K562 (cell line): ENCODE measurements at regions not wholly inside any gene's neighbourhood (a gene's known extent, or its start where the extent isn't known, plus 50 kb on each side); places are given as distances from the start of the nearest gene placed in this dataset.

Experiments
- ARID2 ChIP-seq: fragments of 450-650 bp; IDR thresholded peaks from 2 replicates; pipeline ENCODE4 v1.6.1; 2017; ENCODE audit warnings: antibody characterized with exemption, mild to moderate bottlenecking
- CBX1 ChIP-seq: sonication (generic); IDR thresholded peaks from 2 replicates; pipeline ENCODE4 v1.6.1; 2016; ENCODE audit warnings: antibody characterized with exemption, low read depth, mild to moderate bottlenecking
- EP300 ChIP-seq: IDR thresholded peaks from 2 replicates; pipeline ENCODE4 v1.6.1; 2012; ENCODE audit warnings: low read length, improper control_type of control experiment
- IRF2 ChIP-seq: sonication (generic); formaldehyde crosslinking; IDR thresholded peaks from 2 replicates; pipeline ENCODE4 v1.8.1; 2022; ENCODE audit warnings: mild to moderate bottlenecking, missing genetic modification reagents
- LCOR ChIP-seq: sonication (generic); formaldehyde crosslinking; IDR thresholded peaks from 2 replicates; pipeline ENCODE4 v1.8.0; 2022; ENCODE audit warnings: mild to moderate bottlenecking, missing genetic modification reagents
- RBM34 ChIP-seq: fragments of 200-400 bp; formaldehyde crosslinking; IDR thresholded peaks from 2 replicates; pipeline ENCODE4 v1.6.1; 2018; ENCODE audit warnings: low read length, borderline replicate concordance; ENCODE audit not compliant: insufficient read depth
- SMAD4 ChIP-seq: fragments of 250-450 bp; sonication (Bioruptor Pico); conservative IDR thresholded peaks from 2 replicates; pipeline ENCODE4 v1.8.0; 2021; ENCODE audit warnings: inconsistent platforms, mild to moderate bottlenecking, moderate library complexity
- SMC3 ChIP-seq: conservative IDR thresholded peaks from 2 replicates; pipeline ENCODE4 v1.6.1; 2011; ENCODE audit warnings: low read depth, low read length, improper control_type of control experiment; ENCODE audit not compliant: insufficient read depth
- ZFP1 ChIP-seq: fragments of 450-650 bp; formaldehyde crosslinking; IDR thresholded peaks from 2 replicates; pipeline ENCODE4 v1.4.0; 2020; ENCODE audit warnings: mild to moderate bottlenecking, mixed read lengths
- ZNF785 ChIP-seq: fragments of 250-450 bp; sonication (Bioruptor Pico); IDR thresholded peaks from 2 replicates; pipeline ENCODE4 v1.4.0; 2020; ENCODE audit warnings: mild to moderate bottlenecking
- TF ChIP-seq, protein P1 (sequence below), 3 experiments: IDR thresholded peaks in 2 of 3; conservative IDR thresholded peaks in 1 of 3; 2 replicates each; pipeline ENCODE4 v1.5.1; 2011 to 2012; ENCODE audit warnings: low read length in 3 of 3, mild to moderate bottlenecking in 3 of 3, control low read depth in 2 of 3, improper control_type of control experiment in 1 of 3, inconsistent platforms in 1 of 3, low read depth in 1 of 3, mixed read lengths in 1 of 3, moderate library complexity in 1 of 3; ENCODE audit not compliant: insufficient read depth in 2 of 3

DNA sequence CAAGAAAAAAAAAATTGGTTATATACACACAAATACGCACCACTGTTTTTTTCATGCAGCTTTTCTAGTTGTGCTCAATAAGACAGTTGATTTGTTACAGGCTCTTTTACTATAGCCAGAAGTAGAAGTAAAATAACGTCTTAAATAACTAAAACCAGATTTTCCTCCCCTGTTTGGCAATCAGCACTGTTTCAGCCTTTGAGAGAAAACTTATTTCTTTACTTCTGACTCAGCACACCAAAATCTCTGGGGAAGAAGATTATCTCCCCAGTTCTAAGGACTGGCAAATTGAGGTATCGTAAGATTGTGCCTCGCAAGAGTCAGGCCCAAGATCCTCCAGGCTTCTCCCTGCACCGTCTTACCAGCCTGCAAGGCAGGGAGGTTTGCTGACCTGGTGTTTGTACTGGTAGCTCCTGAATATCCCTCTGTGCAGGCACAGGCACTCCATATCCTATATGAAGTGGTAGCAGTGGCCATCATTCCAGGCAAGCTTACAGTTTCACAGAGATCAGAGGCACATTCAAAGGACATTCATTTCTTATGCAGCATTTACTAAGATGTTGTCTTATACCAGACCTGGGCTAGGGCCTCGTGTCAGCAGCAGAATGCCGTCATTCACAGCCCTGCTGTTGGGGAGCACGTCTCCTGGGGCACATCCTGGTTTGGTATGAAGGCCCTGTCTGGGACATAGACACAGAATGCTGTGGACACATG lies 268.2 kb downstream of the ZNF536 start:
- TF ChIP-seq IRF2 (CRISPR knock-in tag) (no peak), LCOR (CRISPR knock-in tag) (no peak), CBX1 (no peak), SMAD4 (CRISPR knock-in tag) (no peak), RBM34 (no peak), ARID2 (no peak), ZFP1 (CRISPR knock-in tag) (no peak), SMC3 (no peak), ZNF785 (CRISPR knock-in tag) (no peak), EP300 (no peak)
- TF ChIP-seq, protein P1, sequence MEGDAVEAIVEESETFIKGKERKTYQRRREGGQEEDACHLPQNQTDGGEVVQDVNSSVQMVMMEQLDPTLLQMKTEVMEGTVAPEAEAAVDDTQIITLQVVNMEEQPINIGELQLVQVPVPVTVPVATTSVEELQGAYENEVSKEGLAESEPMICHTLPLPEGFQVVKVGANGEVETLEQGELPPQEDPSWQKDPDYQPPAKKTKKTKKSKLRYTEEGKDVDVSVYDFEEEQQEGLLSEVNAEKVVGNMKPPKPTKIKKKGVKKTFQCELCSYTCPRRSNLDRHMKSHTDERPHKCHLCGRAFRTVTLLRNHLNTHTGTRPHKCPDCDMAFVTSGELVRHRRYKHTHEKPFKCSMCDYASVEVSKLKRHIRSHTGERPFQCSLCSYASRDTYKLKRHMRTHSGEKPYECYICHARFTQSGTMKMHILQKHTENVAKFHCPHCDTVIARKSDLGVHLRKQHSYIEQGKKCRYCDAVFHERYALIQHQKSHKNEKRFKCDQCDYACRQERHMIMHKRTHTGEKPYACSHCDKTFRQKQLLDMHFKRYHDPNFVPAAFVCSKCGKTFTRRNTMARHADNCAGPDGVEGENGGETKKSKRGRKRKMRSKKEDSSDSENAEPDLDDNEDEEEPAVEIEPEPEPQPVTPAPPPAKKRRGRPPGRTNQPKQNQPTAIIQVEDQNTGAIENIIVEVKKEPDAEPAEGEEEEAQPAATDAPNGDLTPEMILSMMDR (IDR thresholded peaks at IDR 0.05 in 2 of 3, conservative IDR thresholded peaks at IDR 0.05 in 1 of 3; ENCODE audit: insufficient read depth in 2 of 3, low read depth in 1 of 3, low read length in 3 of 3) = no peak
